ENCODE measurements at regions not wholly inside any gene's neighbourhood (a gene's known extent, or its start where the extent isn't known, plus 50 kb on each side); places are given as distances from the start of the nearest gene placed in this dataset.

- TF ChIP-seq CTCF (IDR thresholded peaks at IDR 0.05; ENCODE audit: unreplicated experiment), result no peak
- no peaks in the 10 kb centered on the region for H3K4me1 Mint-ChIP-seq (ENCODE audit: unreplicated experiment)
- H3K27me3 Mint-ChIP-seq (ENCODE audit: unreplicated experiment), result peaks cover 1% of the 10 kb centered on the region
- no peak overlapping the region for H3K4me3 Mint-ChIP-seq (ENCODE audit: unreplicated experiment)
- no peak for DNase-seq (ENCODE audit: low spot score)
- no peak overlapping the region for H3K27ac Mint-ChIP-seq (ENCODE audit: unreplicated experiment)
- no peaks in the 10 kb centered on the region for H3K9me3 Mint-ChIP-seq (ENCODE audit: unreplicated experiment)
- H3K36me3 Mint-ChIP-seq (ENCODE audit: low read depth, unreplicated experiment), result no peaks in the 10 kb centered on the region
Observed at GRCh38 chr15:79492065-79492464, 59.9 kb downstream of the MINAR1 start.

DNA sequence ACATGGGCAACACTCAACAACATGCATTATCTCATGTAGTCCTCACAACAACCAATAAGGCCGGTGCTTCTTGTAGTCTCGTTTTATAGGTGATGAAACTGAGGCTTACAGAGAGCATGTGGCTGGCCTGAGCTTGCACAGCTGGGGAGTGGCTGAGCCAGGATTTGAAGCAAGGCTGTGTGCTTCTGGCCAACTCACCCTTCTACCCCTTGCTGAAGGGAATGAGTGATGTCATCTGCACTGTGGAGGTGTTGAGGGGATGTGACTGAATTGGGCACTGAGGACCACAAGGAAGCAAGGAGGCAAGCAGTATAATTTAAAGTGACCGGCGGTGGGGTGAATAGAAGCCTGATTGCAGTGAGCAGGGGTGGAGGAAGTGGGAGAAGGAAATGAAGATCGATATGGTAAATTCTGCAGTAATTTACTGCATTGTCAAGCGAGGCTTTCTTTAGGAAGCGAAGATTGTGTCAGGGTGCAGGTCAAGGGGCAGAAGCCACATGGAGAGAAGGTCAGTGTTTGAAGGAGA lies 62.3 kb downstream of the MINAR1 start:
- no peak overlapping the region for H3K4me3 Mint-ChIP-seq (ENCODE audit: unreplicated experiment)
- no peak for TF ChIP-seq CTCF (IDR thresholded peaks at IDR 0.05; ENCODE audit: unreplicated experiment)
- no peak for DNase-seq (ENCODE audit: low spot score)
- no peaks in the 10 kb centered on the region for H3K9me3 Mint-ChIP-seq (ENCODE audit: unreplicated experiment)
- H3K36me3 Mint-ChIP-seq (ENCODE audit: low read depth, unreplicated experiment), result no peaks in the 10 kb centered on the region
- no peak overlapping the region for H3K27ac Mint-ChIP-seq (ENCODE audit: unreplicated experiment)
- no peaks in the 10 kb centered on the region for H3K4me1 Mint-ChIP-seq (ENCODE audit: unreplicated experiment)
- peaks cover 1% of the 10 kb centered on the region for H3K27me3 Mint-ChIP-seq (ENCODE audit: unreplicated experiment)

GRCh38 chr15:79494963-79495755 lies 63.0 kb downstream of the MINAR1 start:
- no peak overlapping the region for H3K27ac Mint-ChIP-seq (ENCODE audit: unreplicated experiment)
- no peaks in the 10 kb centered on the region for H3K4me1 Mint-ChIP-seq (ENCODE audit: unreplicated experiment)
- no peaks in the 10 kb centered on the region for H3K36me3 Mint-ChIP-seq (ENCODE audit: low read depth, unreplicated experiment)
- TF ChIP-seq CTCF (IDR thresholded peaks at IDR 0.05; ENCODE audit: unreplicated experiment), result no peak
- peaks cover 1% of the 10 kb centered on the region for H3K27me3 Mint-ChIP-seq (ENCODE audit: unreplicated experiment)
- H3K4me3 Mint-ChIP-seq (ENCODE audit: unreplicated experiment), result no peak overlapping the region
- H3K9me3 Mint-ChIP-seq (ENCODE audit: unreplicated experiment), result no peaks in the 10 kb centered on the region
- DNase-seq (ENCODE audit: low spot score), result no peak

DNA sequence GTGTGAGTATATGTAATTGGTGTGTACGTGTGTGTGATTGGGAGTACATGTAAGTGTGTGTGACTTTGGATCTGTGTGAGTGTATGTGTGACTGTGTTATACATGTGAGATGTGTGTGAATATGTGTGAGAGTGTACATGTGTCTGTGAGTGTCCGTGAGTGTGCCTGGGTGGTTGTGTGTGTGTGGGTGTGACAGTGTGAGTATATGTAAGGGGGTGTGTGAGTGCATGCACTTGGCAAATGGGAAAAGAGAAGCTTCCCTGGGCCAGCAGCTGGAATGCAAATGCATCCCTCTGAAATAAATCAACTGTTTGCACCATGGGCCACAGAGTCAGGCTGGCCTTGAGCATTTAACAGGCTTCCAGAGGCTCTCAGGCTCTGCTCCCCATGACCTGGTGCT lies 63.6 kb downstream of the MINAR1 start:
- no peak for TF ChIP-seq CTCF (IDR thresholded peaks at IDR 0.05; ENCODE audit: unreplicated experiment)
- peaks cover 1% of the 10 kb centered on the region for H3K27me3 Mint-ChIP-seq (ENCODE audit: unreplicated experiment)
- H3K27ac Mint-ChIP-seq (ENCODE audit: unreplicated experiment), result no peak overlapping the region
- H3K9me3 Mint-ChIP-seq (ENCODE audit: unreplicated experiment), result no peaks in the 10 kb centered on the region
- H3K36me3 Mint-ChIP-seq (ENCODE audit: low read depth, unreplicated experiment), result no peaks in the 10 kb centered on the region
- DNase-seq (ENCODE audit: low spot score), result no peak
- H3K4me1 Mint-ChIP-seq (ENCODE audit: unreplicated experiment), result no peaks in the 10 kb centered on the region
- no peak overlapping the region for H3K4me3 Mint-ChIP-seq (ENCODE audit: unreplicated experiment)

- no peak for TF ChIP-seq CTCF (IDR thresholded peaks at IDR 0.05; ENCODE audit: unreplicated experiment)
- no peak overlapping the region for H3K4me3 Mint-ChIP-seq (ENCODE audit: unreplicated experiment)
- peaks cover 1% of the 10 kb centered on the region for H3K27me3 Mint-ChIP-seq (ENCODE audit: unreplicated experiment)
- no peaks in the 10 kb centered on the region for H3K4me1 Mint-ChIP-seq (ENCODE audit: unreplicated experiment)
- no peak overlapping the region for H3K27ac Mint-ChIP-seq (ENCODE audit: unreplicated experiment)
- no peaks in the 10 kb centered on the region for H3K36me3 Mint-ChIP-seq (ENCODE audit: low read depth, unreplicated experiment)
- H3K9me3 Mint-ChIP-seq (ENCODE audit: unreplicated experiment), result no peaks in the 10 kb centered on the region
- no peak for DNase-seq (ENCODE audit: low spot score)
Observed at GRCh38 chr15:79496838-79497237, 64.7 kb downstream of the MINAR1 start.

Data from endothelial cell (in vitro differentiated cells).